DMS53 (cell line): ENCODE measurements at regions not wholly inside any gene's neighbourhood (a gene's known extent, or its start where the extent isn't known, plus 50 kb on each side); places are given as distances from the start of the nearest gene placed in this dataset.

ENCODE experiments used
- DNase-seq: peaks from one replicate; lab custom pipeline; 2025; lab: John Stamatoyannopoulos, UW

DNA sequence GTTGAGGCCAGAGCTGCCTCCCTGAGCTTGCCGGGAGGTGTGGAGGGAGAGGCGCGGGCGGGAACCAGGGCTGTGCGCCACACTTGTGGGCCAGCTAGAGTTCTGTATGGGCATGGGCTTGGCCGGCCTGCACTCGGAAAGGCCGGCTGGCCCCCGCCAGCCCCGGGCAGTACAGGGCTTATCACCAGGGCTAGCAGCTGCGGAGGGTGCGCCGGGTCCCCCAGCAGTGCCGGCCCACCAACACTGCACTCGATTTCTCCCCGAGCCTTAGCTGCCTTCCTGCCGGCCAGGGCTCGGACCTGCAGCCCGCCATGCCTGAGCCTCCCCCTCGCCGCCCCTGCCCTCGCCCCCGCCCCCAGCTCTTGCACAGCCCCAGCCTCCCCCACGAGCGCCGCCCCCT lies 472.7 kb downstream of the TFAP2A start:
- DNase-seq, result no peak

DNA sequence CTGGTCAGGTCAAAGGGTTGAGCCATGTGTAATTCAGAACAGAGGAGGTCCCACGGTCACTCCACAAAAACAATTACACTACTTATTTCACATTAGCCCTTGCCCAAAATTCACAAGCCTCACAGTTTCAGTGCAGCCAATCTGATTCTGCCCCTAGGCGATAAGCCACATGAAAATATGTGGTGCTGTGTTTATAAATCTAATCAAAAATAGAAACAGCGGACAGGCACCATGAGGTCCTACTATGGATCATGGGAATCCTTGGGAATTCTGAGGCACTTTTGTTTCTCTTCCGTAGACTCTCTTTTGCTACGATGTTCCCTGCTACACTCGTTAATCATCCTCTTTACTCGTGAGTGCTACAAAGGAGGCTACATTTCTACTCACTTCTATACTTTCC lies 476.1 kb downstream of the TFAP2A start:
- DNase-seq, result no peak

DNA sequence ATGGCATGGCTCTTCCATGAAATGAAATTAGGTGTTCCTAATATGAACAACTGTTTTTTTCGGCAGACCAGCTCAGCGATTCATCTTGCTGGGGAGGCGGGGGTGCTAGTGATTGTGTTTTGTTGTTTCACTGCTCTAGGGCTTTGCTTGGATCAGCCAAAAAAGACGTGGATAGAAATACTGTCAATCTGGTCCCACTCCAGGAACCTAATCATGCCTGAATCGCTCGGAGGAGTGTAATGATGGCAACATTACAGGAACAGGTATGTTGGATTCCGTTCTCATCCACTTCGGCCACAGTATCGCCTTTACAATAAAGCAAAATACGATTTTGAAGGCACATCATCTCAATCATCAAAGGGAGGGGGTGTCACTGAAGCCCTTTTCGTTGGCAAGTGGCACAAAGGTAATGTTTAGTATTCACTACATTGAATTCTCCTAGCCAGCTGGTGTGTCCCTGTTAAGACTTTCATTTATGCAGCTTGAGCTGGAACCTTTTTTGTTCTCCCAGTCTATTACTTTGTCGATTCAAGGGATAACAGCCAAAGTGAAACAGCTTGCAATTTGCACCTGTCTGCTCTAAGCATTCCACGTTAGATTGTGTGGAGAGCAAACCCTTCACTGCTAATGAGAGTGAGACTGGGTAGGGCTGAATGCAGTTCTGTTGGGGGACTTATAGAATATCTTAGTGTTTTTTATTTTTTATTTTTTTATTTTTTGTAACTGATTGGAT lies 477.7 kb downstream of the TFAP2A start:
- no peak for DNase-seq

DNA sequence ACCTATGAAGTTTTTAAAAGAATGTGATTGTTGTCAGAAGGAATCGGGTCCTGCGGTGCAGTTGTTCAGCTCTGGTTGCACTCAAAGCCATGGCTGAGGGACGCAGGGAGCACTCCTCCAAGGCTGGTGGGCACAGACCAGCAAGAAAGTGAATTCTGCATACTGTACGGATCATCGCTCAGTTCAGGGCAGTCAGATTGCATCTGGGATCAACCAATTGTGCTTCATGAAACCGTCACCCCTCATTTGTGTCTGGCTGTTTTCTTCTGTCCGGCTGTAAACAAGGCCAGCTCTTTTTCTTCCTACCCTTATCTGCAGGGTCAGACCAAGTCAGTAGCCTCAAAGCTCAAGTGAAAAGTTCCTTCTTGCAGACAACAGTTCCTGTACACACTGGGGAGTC lies 478.3 kb downstream of the TFAP2A start:
- DNase-seq, result no peak

DNA sequence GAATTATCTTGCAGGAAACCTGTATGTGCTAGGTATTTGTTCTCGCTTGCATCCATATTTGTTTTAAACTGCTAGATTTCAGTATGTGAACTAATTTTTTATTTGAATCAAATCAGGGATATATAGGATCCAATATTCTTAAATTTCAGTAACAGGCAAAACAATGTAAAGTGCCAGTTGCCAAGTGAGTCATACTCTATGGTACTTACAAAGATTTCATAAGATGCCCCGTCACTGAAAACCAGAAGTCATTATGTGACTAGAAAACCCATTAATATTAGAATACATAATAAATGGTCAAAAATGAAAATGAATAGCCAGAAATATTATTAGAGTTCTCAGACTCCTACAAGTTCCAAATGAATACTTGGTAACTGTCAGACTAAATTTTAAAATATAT lies 481.2 kb downstream of the TFAP2A start:
- DNase-seq, result no peak

DNA sequence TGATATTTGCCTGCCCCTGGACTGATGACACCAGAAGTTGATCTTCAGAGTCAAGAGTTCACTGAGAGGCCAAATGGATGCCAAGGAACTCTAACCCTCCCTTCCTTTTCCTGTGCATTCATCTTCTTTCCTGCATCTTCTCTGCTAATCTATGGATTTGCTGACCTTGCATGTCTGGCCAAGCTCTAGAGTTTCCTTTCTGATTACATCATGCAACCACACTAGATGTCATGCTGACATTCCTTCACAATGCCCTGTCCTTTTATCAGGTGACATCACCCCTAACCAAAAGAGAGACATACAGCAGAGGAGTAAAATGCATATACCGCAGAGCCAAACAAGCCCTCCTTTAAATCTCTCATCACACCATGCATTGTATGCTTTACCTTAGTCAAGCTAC lies 487.6 kb downstream of the TFAP2A start:
- DNase-seq, result no peak

DNA sequence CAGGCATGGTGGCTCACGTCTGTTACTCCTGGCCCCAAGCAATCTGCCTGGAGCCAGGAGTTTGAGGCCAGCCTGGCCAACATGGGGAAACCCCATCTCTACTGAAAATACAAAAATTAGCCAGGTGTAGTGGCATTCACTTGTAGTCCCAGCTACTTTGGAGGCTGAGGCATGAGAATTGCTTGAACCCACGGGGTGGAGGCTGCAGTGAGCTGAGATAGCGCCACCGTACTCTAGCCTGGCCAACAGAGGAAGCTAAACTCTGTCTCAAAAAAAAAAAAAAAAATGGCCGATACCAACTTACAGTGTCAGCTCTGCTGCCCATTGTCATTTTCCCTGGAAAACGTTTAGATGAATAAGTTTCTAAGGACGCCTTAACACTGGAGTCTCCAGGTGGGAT lies 489.9 kb downstream of the TFAP2A start:
- DNase-seq, result no peak

DNA sequence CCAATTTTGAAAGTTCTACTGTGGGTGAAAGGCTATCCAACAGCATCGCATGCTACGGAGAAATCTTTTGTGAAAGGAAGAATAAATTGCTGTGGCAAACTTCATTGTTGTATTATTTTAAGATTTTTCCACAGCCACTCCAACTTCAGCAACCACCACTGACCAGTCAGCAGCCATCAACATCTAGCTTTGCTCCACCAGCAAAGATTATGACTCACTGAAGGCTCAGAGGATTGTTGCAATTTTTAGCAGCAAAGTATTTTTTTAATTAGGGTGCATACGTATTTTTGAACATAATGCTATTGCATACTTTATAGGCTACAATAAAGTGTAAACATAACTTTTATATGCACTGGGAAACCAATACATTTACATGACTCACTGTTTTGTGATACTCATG lies 493.5 kb downstream of the TFAP2A start:
- DNase-seq, result no peak

DNA sequence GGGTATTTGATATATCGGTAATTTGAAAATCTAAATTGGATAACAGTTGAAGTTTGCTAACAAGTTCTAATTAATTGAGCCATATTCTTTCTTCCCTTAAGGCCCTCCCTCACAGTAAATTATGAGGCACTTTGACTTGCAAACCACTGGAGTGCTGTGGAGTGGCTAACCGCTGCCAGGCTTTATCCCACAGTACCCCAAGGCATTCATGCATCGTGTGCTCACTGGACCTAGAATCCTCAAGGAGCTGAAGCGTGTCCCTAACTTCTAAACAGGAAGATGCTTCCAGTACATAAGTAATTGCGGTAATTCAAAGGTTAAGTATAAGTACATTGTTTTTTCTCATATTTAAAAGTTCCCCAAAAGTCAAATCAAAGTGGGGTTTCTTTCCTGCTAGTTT lies 499.9 kb downstream of the TFAP2A start:
- no peak for DNase-seq

DNA sequence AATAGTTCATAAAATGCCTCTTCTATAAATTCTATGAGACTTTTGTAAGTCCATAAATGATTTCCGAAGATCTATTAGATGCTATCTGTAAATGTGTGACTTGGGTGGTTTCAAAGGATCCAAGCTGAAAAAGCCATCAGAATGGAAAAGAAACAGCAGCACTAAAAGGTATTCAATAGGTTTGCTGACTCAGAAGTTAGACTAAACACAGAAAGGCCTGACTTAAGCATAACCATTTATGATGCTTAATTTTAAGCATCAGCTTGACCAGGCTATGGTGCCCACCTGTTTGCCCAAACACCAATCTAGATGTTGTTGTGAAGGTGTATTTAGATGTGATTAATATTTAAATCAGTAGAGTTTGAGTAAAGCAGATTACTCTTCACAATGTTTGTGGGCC lies 513.5 kb downstream of the TFAP2A start:
- DNase-seq, result no peak

DNA sequence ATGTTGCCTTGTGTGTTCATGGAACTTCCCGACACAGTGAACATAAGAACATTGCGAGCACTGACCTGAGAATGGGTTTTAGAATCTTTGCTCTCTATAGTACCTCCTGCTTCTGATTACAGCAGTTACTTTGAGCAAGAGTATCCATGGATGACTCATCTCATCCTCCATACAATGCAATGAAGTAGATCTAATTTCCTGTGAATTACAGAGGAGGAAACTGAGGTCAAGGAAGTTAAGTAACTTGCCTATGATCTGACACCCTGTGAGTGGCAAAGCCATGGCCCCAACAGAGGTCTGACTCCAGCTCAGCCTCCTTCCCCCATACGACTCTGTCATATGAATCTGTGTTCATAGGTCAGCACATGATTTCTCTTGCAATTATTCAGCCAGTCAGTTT lies 518.1 kb downstream of the TFAP2A start:
- DNase-seq, result no peak

DNA sequence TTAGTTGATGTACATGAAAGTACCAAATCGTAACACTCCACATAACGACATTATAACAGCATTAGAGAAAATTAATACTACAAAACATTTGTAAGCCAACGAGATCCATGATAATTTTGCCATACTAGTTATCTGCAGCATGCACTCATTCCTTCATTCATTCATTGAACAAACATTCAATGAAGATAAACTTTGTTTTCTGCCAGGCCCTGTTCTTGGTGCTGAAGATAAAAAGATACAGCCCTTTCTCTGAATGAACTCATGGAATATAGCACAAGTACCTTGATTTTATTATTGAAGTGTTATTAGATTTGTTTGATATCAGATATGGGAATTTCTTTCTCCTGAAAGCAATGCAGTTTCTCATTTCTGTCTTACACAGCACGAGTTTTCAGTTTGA lies 524.0 kb downstream of the TFAP2A start:
- no peak for DNase-seq

DNA sequence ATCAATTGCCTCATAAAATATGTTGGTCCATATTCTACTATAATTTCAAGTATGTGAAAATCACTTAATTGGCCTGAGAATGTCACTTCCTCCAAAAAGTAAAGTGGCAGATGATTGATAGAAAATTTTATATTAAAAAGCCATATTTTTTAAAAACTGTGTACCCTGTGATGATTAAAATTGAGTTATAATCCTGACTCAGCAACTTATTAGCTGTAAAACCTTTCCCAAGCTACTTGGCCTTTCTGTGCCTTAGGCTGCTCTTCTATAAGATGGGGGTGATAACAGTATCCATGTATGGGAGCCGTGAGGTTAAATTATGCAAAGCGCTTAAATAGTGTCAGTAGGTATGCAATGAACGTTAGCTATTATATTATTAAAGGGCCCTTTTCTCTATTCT lies 524.4 kb downstream of the TFAP2A start:
- no peak for DNase-seq

DNA sequence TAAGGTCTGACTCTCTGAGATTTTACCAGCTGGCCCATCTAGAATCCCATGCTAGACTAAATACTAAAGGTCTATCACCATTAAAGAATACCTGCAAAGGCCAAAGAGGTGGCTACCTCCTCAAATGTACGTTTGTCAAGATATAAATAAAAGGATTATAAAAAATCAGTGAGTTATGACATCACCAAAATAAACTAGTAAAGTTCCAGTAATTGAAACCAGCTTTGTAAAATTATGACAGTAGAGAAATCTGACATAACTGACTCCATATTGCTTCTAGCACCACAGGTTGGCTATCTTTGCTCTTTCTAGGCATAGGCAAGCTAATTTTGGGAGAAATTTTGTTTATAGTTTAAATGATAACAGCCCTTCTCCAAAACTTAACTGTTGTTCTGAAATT lies 536.3 kb downstream of the TFAP2A start:
- no peak for DNase-seq

DNA sequence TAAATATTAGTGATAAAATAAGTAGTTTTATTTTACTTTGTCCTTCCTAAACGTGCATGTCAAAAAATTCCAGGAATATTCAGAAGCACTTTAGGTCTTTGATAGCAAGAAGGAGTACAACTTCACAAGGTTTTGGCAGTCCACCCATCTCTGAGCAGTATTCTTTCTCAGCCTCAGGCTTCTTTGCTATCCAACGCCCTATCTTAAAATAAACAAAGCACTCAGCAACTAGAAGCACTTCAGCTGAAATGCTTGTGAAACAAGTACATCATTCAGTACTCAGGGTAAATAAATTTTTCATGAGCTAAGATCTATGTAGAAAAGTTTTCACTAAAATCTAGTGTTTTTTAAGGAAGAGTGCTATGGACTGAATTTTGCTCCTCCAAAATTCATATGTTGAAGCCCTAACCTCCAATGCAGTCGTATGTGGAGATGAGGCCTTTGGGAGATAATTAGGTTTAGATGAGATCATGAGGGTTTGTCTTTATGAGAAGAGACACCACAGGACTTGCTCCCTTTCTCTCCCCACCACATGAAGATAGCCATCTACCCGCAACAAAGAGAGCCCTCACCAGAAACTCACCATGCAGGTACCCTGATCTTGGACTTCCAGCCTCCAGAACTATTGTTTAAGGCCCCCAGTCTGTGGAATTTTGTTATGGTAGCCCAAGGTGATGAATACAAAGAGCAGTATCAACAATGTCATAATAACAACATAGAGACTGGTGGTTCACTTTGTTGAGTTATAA lies 539.1 kb downstream of the TFAP2A start:
- no peak for DNase-seq

DNA sequence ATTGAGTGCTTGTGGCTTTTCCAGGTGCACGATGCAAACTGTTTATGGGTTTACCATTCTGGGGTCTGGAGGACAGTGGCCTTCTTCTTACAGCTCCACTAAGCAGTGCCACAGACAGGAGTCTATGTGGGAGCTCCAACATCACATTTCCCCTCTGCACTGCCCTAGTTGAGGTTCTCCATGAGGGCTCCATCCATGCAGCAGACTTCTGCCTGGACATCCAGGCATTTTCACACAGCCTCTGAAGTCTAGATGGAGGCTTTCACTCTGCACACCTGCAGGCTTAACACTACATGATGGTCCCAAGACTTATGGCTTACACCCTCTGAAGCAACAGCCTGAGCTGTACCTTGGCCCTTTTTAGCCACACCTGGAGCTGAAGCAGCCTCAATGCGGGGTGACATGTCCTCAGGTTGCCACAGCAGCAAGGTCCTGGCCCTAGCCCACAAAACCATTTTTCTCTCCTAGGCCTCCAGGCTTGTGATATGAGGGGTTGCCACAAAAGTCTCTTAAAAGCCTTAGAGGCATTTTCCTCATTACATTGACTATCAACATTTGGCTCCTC lies 552.2 kb downstream of the TFAP2A start:
- no peak for DNase-seq

DNA sequence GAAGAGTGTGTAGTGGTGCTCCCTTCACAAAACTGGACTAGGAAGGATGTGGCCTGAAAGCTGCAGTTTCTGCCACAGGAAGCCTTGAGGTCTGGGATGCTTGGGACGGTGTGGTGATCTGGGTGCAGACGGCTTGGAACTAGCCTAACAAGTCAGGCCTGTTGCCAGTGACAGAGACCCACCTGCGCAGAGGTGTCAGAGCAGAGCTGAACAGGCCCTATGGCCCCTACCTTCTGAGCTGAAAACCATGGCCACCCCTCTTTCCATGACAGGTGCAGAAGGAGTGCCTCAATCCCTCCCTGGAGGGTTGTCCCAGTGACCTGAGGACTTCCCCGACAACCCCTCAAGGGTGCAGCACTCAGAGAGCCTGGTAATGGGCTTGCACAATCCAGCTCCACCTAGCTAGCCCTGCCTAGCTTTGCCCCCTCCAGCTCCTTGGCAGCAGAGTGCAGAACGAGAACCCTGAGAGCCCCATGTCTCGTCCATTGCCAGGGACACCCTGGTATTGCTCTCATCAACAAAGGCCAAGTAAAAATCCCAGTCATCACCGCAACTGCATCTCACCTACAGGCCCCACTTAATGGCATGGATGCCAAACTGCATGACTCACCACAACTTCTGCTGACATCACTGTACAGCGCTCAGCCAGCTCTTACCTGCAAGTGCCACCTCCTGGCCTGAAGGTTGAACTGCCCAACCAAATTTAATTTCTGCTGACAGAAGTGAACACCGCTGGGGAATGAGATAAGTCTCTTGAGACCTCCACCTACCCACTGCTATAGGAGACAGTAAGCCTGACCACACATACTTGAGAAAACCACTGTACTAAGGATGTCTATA lies 563.1 kb downstream of the TFAP2A start:
- DNase-seq, result peak; percentile 46

DNA sequence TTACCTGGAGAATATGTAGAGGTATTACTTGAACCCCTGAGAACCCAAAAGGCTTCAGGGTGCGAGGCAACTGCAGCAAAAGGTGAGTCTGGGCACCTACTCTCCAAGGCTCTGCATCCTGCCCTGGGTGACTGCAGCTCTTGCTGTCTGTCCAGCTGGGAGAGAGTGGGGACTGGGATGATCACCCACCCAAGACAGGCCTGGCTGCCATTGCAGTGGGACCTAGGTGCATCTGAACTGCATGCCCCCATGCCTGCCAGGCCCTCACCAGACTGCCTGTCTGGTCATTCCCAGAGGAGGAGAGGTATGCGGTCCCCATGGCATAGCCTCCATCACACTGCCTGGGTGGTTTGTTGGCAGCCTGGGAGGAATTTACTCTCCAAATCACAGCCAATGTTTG lies 563.9 kb downstream of the TFAP2A start:
- no peak for DNase-seq

DNA sequence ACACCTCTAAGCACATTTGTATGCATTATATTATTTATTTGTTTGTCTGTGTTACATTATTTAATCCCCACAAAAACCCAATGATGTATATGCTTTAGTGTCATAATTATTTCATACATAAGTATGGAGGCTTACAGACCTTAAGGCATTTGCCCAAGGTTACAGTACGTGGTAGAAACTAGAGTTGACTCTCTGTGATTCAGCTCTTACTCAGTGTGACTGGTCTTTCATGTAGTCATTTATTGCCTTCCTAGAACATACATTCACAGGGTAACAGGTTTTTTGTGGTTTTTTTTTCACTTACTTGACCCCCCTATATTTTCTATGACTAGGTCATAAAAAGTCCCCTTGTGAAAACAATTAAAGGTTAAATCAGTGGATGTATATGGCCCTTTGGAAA lies 566.8 kb downstream of the TFAP2A start:
- no peak for DNase-seq

DNA sequence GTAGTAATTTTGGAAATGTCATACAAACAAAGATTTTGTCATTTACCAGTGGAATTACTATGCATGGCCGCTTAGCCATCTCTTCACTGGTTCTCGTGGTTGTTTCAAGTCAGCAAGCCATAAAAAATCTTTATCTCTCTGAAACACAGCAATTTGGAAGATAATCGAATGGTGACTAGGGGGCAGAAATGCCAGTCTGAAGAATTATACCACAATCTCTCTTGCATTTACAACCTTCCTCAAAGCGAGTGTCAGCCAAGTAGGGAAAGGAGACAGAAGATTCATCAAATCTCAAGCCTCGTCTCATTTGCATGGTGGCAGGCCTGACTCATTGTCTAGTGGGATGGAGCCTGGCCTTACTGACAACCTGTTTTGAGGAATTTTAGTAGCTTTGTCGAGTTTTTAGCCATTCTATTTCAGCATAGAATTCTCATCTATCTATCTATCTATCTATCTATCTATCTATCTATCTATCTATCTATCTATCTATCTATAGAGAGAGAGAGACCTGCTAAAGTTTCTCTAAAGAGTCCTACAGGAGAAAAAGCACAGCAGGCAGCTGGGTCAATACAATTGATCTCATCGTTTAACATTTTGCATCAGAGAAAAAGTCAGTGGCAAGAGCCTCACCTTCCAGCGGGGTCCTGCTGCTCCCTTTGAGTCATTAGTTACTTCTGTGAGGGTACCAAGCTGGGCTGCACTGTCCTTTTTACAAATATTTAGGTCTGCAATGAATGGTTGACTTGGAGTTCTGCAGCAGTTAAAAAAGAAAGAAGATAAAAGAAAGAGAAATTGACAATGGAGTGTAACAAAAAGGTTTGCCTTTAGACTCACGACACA lies 572.8 kb downstream of the TFAP2A start:
- DNase-seq, result no peak

DNA sequence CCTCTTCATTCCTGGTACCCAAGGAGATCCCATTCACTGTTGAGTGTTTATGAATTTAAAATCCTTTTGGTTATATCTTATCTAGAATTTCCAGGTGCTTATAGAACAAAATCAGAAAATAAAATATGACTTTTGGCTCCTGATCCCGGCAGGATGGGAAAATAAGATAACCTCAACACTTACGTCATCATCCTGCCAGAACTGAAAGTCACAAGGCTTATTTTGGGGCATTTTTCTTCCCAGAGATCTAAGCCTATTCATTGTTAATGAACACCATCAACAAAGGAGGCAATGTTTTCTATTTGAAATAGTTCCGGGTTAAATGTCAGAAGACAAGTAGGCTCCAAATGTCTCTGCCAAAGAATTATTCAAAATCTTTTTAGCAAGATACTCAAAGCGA lies 580.6 kb downstream of the TFAP2A start:
- no peak for DNase-seq

DNA sequence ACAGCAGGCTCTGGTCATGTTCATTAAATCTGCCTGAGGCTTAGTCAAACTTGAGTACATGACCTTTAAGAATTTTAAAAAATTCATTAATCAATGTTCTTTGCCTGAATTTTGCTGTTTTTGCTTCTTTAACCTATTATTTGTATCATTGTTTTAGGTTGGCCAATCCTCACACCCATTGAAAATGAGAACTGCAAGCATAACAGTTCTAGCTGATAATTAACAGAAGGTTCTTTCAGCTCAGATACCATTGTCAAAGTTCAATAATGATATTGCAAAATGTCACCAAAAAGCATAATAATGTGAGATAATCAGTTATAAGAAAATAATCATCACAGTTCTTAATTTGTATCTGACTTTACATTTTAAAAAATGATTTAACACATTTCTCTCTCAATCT lies 583.1 kb downstream of the TFAP2A start:
- no peak for DNase-seq
